Small intestine (tissue), 7 donors: ENCODE measurements at regions not wholly inside any gene's neighbourhood (a gene's known extent, or its start where the extent isn't known, plus 50 kb on each side); places are given as distances from the start of the nearest gene placed in this dataset.

Source experiments
- DNase-seq, 2 donors: peaks; one replicate each; pipeline versions ENCODE4 v3.0.0 to v3.0.0-alpha.2; 2013
- FAIRE-seq: peaks from 2 replicates; lab custom pipeline; 2012; peaks lifted over from hg19 to GRCh38; lab: Jason Lieb, UNC
- H3K27ac ChIP-seq, 3 donors: one replicate each; pipeline ENCODE4 v1.5.1; 2013; ENCODE audit warnings: low read length in 2 of 3, mild to moderate bottlenecking in 2 of 3, control low read depth in 1 of 3, inconsistent platforms in 1 of 3, low read depth in 1 of 3, moderate library complexity in 1 of 3
- H3K27me3 ChIP-seq, 3 donors: one replicate each; pipeline ENCODE4 v1.6.1; 2013; ENCODE audit warnings: low read length in 3 of 3, inconsistent platforms in 1 of 3; ENCODE audit not compliant: control insufficient read depth in 3 of 3, insufficient read depth in 3 of 3
- H3K36me3 ChIP-seq, 3 donors: one replicate each; pipeline ENCODE4 v1.6.1; 2013; ENCODE audit warnings: low read length in 3 of 3, inconsistent platforms in 1 of 3, low read depth in 1 of 3, mild to moderate bottlenecking in 1 of 3, moderate library complexity in 1 of 3; ENCODE audit not compliant: control insufficient read depth in 3 of 3, insufficient read depth in 2 of 3
- H3K4me1 ChIP-seq, 3 donors: one replicate each; pipeline ENCODE4 v1.6.1; 2013; ENCODE audit warnings: low read length in 2 of 3, inconsistent platforms in 1 of 3, low read depth in 1 of 3, mild to moderate bottlenecking in 1 of 3, moderate library complexity in 1 of 3; ENCODE audit not compliant: control insufficient read depth in 3 of 3, insufficient read depth in 2 of 3
- H3K4me3 ChIP-seq, 3 donors: one replicate each; pipeline ENCODE4 v1.5.1; 2013; ENCODE audit warnings: low read length in 3 of 3, control low read depth in 1 of 3, inconsistent platforms in 1 of 3, low read depth in 1 of 3, mild to moderate bottlenecking in 1 of 3, moderate library complexity in 1 of 3
- H3K9me3 ChIP-seq, 2 donors: one replicate each; pipeline ENCODE4 v1.6.1; 2013; ENCODE audit warnings: low read depth in 1 of 2, low read length in 1 of 2; ENCODE audit not compliant: control insufficient read depth in 2 of 2, insufficient read depth in 1 of 2
- WGBS, 3 donors: extraction: QIAGEN DNeasy Blood & Tissue Kit; methylation state at CpG; one replicate each; pipeline ENCODE4 v1.1.7; 2013; 5-methylcytosine and 5-hydroxymethylcytosine counted together
- donor health status: healthy with polysubstance abuse.
- donor health status: control.
- donor health status: control.
- donor health status: Bipolar disorder and iron deficiency.
- donor health status: healthy.

GRCh38 chr2:65525616-65526231, 93.3 kb upstream of the SPRED2 start:
- no peaks in the 10 kb centered on the region for H3K36me3 ChIP-seq
- 67 to 83% (median 78%) methylated on average over 4 of the region's 4 CpGs for WGBS, 3 donors
- no peak overlapping the region for H3K4me3 ChIP-seq
- H3K27ac ChIP-seq, result no peak overlapping the region
- H3K4me1 ChIP-seq, result peaks cover 0 to 21% (median 6%) of the 10 kb centered on the region in 3 donors
- H3K27me3 ChIP-seq, result no peaks in the 10 kb centered on the region
- no peak for FAIRE-seq
- no peaks in the 10 kb centered on the region for H3K9me3 ChIP-seq
- DNase-seq, result no peak

DNA sequence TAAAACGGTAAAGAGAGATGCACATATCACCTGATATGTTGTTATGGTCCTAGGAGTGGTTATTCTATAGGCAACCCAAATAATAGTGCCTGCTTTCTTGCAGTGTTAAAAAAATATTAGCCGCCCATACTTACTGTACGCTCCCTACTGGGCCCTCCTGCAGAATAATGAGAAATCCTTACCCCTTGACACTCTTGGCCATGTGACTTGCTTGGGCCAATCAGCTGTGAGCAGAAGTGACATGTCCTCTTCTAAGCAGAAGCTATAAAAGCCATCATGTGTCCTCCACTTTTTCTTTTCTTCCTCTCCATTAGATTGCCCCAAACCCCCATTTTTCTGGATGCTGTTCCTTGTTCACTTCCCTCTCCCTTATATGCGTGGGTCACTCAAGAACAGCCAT, 90.5 kb upstream of the SPRED2 start:
- FAIRE-seq, result no peak

GRCh38 chr2:65518751-65519150, 86.4 kb upstream of the SPRED2 start:
- no peak for FAIRE-seq
- Histone ChIP-seq H3K27me3 (no peaks in the 10 kb centered on the region), H3K4me1 (no peaks in the 10 kb centered on the region), H3K36me3 (no peaks in the 10 kb centered on the region), H3K27ac (no peak overlapping the region), H3K9me3 (no peaks in the 10 kb centered on the region), H3K4me3 (no peak overlapping the region)
- WGBS, 3 donors, result 77 to 92% (median 89%) methylated on average over 1 of the region's 1 CpG
- no peak for DNase-seq

More for the DNA sequence above, 90.5 kb upstream of the SPRED2 start:
- H3K27ac ChIP-seq, result no peak overlapping the region
- no peaks in the 10 kb centered on the region for H3K9me3 ChIP-seq
- H3K27me3 ChIP-seq, result no peaks in the 10 kb centered on the region
- no peak overlapping the region for H3K4me3 ChIP-seq
- 89 to 97% (median 93%) methylated on average over 4 of the region's 4 CpGs for WGBS, 3 donors
- no peaks in the 10 kb centered on the region for H3K36me3 ChIP-seq
- peaks cover 0 to 12% (median 6%) of the 10 kb centered on the region in 3 donors for H3K4me1 ChIP-seq
- no peak for DNase-seq

DNA sequence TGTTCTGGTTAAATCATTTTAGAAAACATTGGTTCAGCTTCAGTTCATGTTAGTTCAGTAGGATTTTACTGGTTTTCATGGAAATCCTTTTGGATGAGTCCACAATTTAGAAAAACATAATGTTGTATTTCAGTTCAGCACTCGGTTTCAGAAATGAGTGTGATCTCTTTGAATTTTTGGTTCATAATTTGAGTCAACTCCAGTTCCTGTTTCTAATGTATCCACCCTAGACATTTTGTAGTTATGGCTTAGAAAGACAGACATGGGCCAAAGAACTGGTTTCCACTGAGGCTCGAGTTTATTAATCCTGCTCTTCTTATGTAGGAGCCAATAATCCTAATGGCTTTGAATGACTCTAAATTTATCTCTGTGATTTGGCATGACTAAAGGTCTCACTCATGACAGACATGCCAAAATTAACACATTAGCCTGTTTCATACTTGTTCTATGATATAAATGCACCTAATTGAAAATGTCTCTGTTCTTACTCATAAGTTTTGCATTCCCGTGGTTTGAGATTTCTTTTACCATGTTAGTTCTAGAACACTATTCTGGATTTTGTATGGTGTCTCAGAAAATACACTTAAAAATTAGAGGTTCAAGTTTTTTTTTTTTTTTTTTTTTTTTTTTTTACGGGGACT, 82.3 kb upstream of the SPRED2 start:
- 76 to 81% (median 77%) methylated on average over 4 of the region's 4 CpGs for WGBS, 3 donors
- DNase-seq (no peak), FAIRE-seq (no peak)
- Histone ChIP-seq H3K27ac (no peak overlapping the region), H3K27me3 (no peaks in the 10 kb centered on the region), H3K4me3 (no peak overlapping the region), H3K4me1 (no peaks in the 10 kb centered on the region), H3K9me3 (no peaks in the 10 kb centered on the region), H3K36me3 (no peaks in the 10 kb centered on the region)

DNA sequence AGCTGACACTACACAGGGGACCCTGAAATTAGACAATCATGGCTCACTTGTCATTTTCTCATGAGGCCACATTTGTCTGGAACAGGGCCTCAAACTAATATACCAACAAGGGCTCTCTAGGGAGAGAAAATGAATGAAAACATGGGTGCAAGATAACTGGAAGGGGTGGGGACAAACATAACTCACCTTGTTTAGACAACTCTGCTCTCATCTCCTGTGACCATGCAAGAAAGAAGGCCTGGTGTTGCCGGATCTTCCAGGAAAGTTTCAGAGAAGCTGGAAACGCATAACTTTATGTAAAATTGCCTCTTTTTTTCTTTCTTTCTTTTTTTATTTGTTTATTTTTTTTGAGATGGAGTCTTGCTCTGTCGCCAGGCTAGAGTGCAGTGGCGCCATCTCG, 80.4 kb upstream of the SPRED2 start:
- WGBS, 3 donors, result 84 to 96% (median 96%) methylated on average over 5 of the region's 5 CpGs
- no peak overlapping the region for H3K4me3 ChIP-seq
- no peak overlapping the region for H3K27ac ChIP-seq
- H3K27me3 ChIP-seq, result no peaks in the 10 kb centered on the region
- no peaks in the 10 kb centered on the region for H3K36me3 ChIP-seq
- no peaks in the 10 kb centered on the region for H3K4me1 ChIP-seq
- FAIRE-seq (no peak), DNase-seq (no peak)
- H3K9me3 ChIP-seq, result no peaks in the 10 kb centered on the region

DNA sequence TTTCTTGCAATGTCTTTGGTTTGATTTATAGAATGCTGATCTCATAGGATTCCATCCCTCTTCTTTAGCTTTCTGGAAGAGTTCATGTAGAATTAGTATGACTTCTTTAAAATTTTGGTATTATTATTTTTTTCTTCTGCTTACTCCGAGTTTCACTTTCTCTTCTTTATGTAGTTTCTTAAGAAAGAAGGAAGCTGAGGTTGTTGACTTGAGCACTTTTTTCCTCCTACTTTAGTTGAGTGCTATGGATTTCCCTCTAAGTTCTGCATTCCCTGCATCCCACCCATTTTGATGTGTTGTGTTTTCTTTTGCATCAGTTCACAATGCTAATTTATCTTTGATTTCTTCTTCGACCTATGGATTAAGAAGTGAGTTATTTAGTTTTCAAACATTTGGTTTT, 78.9 kb upstream of the SPRED2 start:
- Histone ChIP-seq H3K27me3 (no peaks in the 10 kb centered on the region), H3K27ac (no peak overlapping the region), H3K4me3 (no peak overlapping the region), H3K4me1 (no peaks in the 10 kb centered on the region), H3K9me3 (no peaks in the 10 kb centered on the region), H3K36me3 (no peaks in the 10 kb centered on the region)
- 73 to 82% (median 75%) methylated on average over 2 of the region's 2 CpGs for WGBS, 3 donors
- FAIRE-seq, result no peak
- no peak for DNase-seq

DNA sequence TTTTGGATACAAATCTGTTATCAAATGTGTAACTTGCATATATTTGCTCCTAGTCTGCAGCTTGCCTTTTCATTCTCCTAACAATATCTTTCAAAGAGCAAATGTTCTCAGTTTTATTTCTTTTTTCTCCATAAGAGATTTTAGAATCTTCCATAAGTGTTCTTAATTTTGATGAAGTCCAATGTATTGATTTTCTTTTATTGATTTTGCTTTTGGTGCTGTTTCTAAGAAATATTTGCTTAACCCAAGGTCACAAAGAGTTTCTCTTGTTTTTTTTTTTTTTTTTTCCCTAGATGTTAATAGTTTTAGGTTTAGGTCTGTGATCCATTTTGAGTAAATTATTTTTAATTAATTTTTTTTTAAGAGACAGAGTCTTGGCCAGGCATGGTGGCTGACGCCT, 75.8 kb upstream of the SPRED2 start:
- no peak for DNase-seq
- Histone ChIP-seq H3K36me3 (no peaks in the 10 kb centered on the region), H3K4me3 (no peak overlapping the region), H3K27ac (no peak overlapping the region), H3K9me3 (no peaks in the 10 kb centered on the region), H3K4me1 (no peaks in the 10 kb centered on the region), H3K27me3 (peaks cover 0 to 3% (median 0%) of the 10 kb centered on the region in 3 donors)
- no peak for FAIRE-seq
- WGBS, 3 donors, result 86 to 100% (median 98%) methylated on average over 1 of the region's 1 CpG

- no peak overlapping the region for H3K27ac ChIP-seq
- DNase-seq (no peak), FAIRE-seq (no peak)
- no peaks in the 10 kb centered on the region for H3K4me1 ChIP-seq
- no peaks in the 10 kb centered on the region for H3K9me3 ChIP-seq
- H3K4me3 ChIP-seq, result no peak overlapping the region
- no peaks in the 10 kb centered on the region for H3K36me3 ChIP-seq
- 83 to 90% (median 86%) methylated on average over 10 of the region's 10 CpGs for WGBS, 3 donors
- peaks cover 0 to 3% (median 0%) of the 10 kb centered on the region in 3 donors for H3K27me3 ChIP-seq
These were observed 75.0 kb upstream of the SPRED2 start for GRCh38 chr2:65507102-65508069.
